B cell (primary cell): ENCODE measurements at regions not wholly inside any gene's neighbourhood (a gene's known extent, or its start where the extent isn't known, plus 50 kb on each side); places are given as distances from the start of the nearest gene placed in this dataset.

Source experiments
- CTCF ChIP-seq: fragments of 200-600 bp; IDR thresholded peaks from one replicate; pipeline ENCODE4 v1.8.0; 2022; ENCODE audit warnings: antibody characterized with exemption, mild to moderate bottlenecking
- EZH2 ChIP-seq: IDR thresholded peaks from 2 replicates; pipeline ENCODE4 v1.6.1; 2012; ENCODE audit warnings: borderline replicate concordance, low read depth, mild to moderate bottlenecking, moderate library complexity, low read length; ENCODE audit not compliant: insufficient read depth, poor library complexity, severe bottlenecking

GRCh38 chr4:59983852-59984251 is 1216.3 kb upstream of the ADGRL3 start:
- no peak for TF ChIP-seq EZH2
- no peak for TF ChIP-seq CTCF
